ENCODE measurements at regions not wholly inside any gene's neighbourhood (a gene's known extent, or its start where the extent isn't known, plus 50 kb on each side); places are given as distances from the start of the nearest gene placed in this dataset.

GRCh38 chr2:60096556-60096955, 456.9 kb downstream of the BCL11A start:
- TF ChIP-seq ATF2 (IDR thresholded peaks at IDR 0.05; ENCODE audit: low read length) (no peak), YY1 (IDR thresholded peaks at IDR 0.05; ENCODE audit: low read depth, low read length) (no peak), BCL11A (IDR thresholded peaks at IDR 0.05; ENCODE audit: low read depth, low read length) (no peak), POLR2AphosphoS5 (IDR thresholded peaks at IDR 0.05; ENCODE audit: low read length) (no peak), RAD21 (IDR thresholded peaks at IDR 0.05; ENCODE audit: insufficient read depth, low read depth, low read length) (no peak), ZNF274 (IDR thresholded peaks at IDR 0.05; ENCODE audit: insufficient read depth, insufficient read length) (no peak), CTCF (IDR thresholded peaks at IDR 0.05 in 2 of 3, conservative IDR thresholded peaks at IDR 0.05 in 1 of 3; ENCODE audit: control insufficient read depth in 2 of 3, extremely low read depth in 1 of 3, insufficient read depth in 1 of 3, low read depth in 3 of 3, low read length in 3 of 3) (no peak)

All from GM12878 (cell line).